Left lung (tissue), 4 donors: ENCODE measurements at regions not wholly inside any gene's neighbourhood (a gene's known extent, or its start where the extent isn't known, plus 50 kb on each side); places are given as distances from the start of the nearest gene placed in this dataset.

Experiments
- ATAC-seq: fragments of 200-7000 bp; cut with Tn5 transposase; one replicate; pipeline ENCODE4 v1.9.1; 2020; ENCODE audit warnings: moderate library complexity
- DNase-seq, 4 donors: peaks; one replicate each; pipeline ENCODE4 v3.0.0-alpha.2; 2013 to 2020
- H3K27ac ChIP-seq, 2 donors: fragments of 200-600 bp; sonication (generic) in 1 of 2; one replicate each; pipeline versions ENCODE4 v1.5.0 to v1.8.0; 2020 to 2021
- H3K27me3 ChIP-seq, 2 donors: fragments of 200-600 bp; sonication (generic) in 1 of 2; one replicate each; pipeline versions ENCODE4 v1.5.0 to v1.8.0; 2020 to 2021
- H3K36me3 ChIP-seq, 2 donors: fragments of 200-600 bp; sonication (generic) in 1 of 2; one replicate each; pipeline versions ENCODE4 v1.5.0 to v1.8.0; 2020 to 2021
- H3K4me1 ChIP-seq, 2 donors: fragments of 200-600 bp; one replicate each; pipeline ENCODE4 v1.8.0; 2021
- H3K4me3 ChIP-seq, 2 donors: fragments of 200-600 bp; sonication (generic) in 1 of 2; one replicate each; pipeline versions ENCODE4 v1.5.0 to v1.8.0; 2020 to 2021; ENCODE audit warnings: mild to moderate bottlenecking in 1 of 2
- H3K9me3 ChIP-seq, 2 donors: fragments of 200-600 bp; sonication (generic) in 1 of 2; one replicate each; pipeline versions ENCODE4 v1.5.0 to v1.8.0; 2020 to 2021
- CTCF ChIP-seq, 2 donors: fragments of 200-600 bp; sonication (generic) in 1 of 2; IDR thresholded peaks; one replicate each; pipeline versions ENCODE4 v1.5.0 to v1.8.0; 2021; ENCODE audit warnings: antibody characterized with exemption in 2 of 2
- intact Hi-C, 2 donors: fragments of 100-400 bp; cut with DNase I; formaldehyde crosslinking; loops; one replicate each; pipeline versions ENCODE4 v1.11.2 to v1.14.2; 2022
- donor health status: DM: no; HTN: yes; CAD: no.
- donor health status: DM: no; HTN: no; CAD: no.

- Histone ChIP-seq H3K27ac (no peak overlapping the region), H3K4me1 (no peaks in the 10 kb centered on the region), H3K9me3 (no peaks in the 10 kb centered on the region), H3K4me3 (no peak overlapping the region), H3K27me3 (no peaks in the 10 kb centered on the region), H3K36me3 (no peaks in the 10 kb centered on the region)
- DNase-seq (no peak), ATAC-seq (no peak)
- TF ChIP-seq CTCF (IDR thresholded peaks at IDR 0.05): no peak
- intact Hi-C loops: no loop called here
These were observed 329.0 kb downstream of the OLFM4 start for GRCh38 chr13:53357582-53357981.

- H3K36me3 ChIP-seq: no peaks in the 10 kb centered on the region
- H3K4me3 ChIP-seq: no peak overlapping the region
- intact Hi-C loops: no loop called here
- no peaks in the 10 kb centered on the region for H3K27me3 ChIP-seq
- H3K9me3 ChIP-seq: no peaks in the 10 kb centered on the region
- no peak overlapping the region for H3K27ac ChIP-seq
- no peak for ATAC-seq
- no peak for TF ChIP-seq CTCF (IDR thresholded peaks at IDR 0.05)
- H3K4me1 ChIP-seq: no peaks in the 10 kb centered on the region
- DNase-seq: no peak
These were observed 340.3 kb downstream of the OLFM4 start for GRCh38 chr13:53368948-53369347.

- Histone ChIP-seq H3K27me3 (no peaks in the 10 kb centered on the region), H3K4me1 (no peaks in the 10 kb centered on the region), H3K9me3 (no peaks in the 10 kb centered on the region), H3K36me3 (no peaks in the 10 kb centered on the region), H3K4me3 (no peak overlapping the region), H3K27ac (no peak overlapping the region)
- DNase-seq: no peak
- no peak for TF ChIP-seq CTCF (IDR thresholded peaks at IDR 0.05)
- intact Hi-C loops: no loop called here
- ATAC-seq: no peak
These were observed 350.9 kb downstream of the OLFM4 start for GRCh38 chr13:53379485-53379884.

GRCh38 chr13:53382008-53382407, 353.4 kb downstream of the OLFM4 start:
- Histone ChIP-seq H3K4me3 (no peak overlapping the region), H3K27me3 (no peaks in the 10 kb centered on the region), H3K27ac (no peak overlapping the region), H3K36me3 (no peaks in the 10 kb centered on the region), H3K4me1 (no peaks in the 10 kb centered on the region), H3K9me3 (no peaks in the 10 kb centered on the region)
- no peak for TF ChIP-seq CTCF (IDR thresholded peaks at IDR 0.05)
- ATAC-seq: no peak
- intact Hi-C loops: no loop called here
- DNase-seq: no peak

- Histone ChIP-seq H3K9me3 (no peaks in the 10 kb centered on the region), H3K27me3 (no peaks in the 10 kb centered on the region), H3K27ac (no peak overlapping the region), H3K36me3 (no peaks in the 10 kb centered on the region), H3K4me3 (no peak overlapping the region), H3K4me1 (no peaks in the 10 kb centered on the region)
- TF ChIP-seq CTCF (IDR thresholded peaks at IDR 0.05): no peak
- DNase-seq (no peak), ATAC-seq (no peak)
- intact Hi-C loops: no loop called here
These were observed 369.4 kb downstream of the OLFM4 start for GRCh38 chr13:53398051-53398450.
